NB4 (cell line): ENCODE measurements at regions not wholly inside any gene's neighbourhood (a gene's known extent, or its start where the extent isn't known, plus 50 kb on each side); places are given as distances from the start of the nearest gene placed in this dataset.

ENCODE experiments used
- POLR2A ChIP-seq: IDR thresholded peaks from 2 replicates; pipeline ENCODE4 v1.6.1; 2011; ENCODE audit warnings: mild to moderate bottlenecking; ENCODE audit not compliant: insufficient read length; ENCODE audit errors: extremely low read depth
- TF ChIP-seq, protein P1 (sequence below): IDR thresholded peaks from one replicate; pipeline ENCODE4 v1.5.1; 2012; ENCODE audit warnings: low read depth, low read length
- TF ChIP-seq, protein P2 (sequence below): IDR thresholded peaks from 2 replicates; pipeline ENCODE4 v1.6.1; 2011; ENCODE audit warnings: low read depth, low read length

DNA sequence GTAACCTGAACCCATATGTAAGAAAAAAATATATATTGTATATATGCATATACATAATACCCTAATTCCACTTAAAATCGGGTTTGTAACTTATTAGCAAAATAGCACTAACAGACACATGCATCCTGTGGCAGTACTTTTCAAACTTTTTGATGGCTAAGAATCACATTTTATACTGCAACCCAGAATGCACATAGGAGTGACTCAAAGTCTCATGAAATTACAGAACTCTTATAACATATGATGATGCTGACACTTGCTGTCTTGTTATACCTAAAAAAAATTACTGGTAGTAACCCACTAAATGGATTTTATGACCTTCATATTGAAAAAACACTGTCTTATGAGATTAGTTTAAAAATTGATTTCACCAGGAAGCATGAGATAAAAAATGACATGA is 152.4 kb upstream of the FRMD4B start:
- TF ChIP-seq, protein P1, sequence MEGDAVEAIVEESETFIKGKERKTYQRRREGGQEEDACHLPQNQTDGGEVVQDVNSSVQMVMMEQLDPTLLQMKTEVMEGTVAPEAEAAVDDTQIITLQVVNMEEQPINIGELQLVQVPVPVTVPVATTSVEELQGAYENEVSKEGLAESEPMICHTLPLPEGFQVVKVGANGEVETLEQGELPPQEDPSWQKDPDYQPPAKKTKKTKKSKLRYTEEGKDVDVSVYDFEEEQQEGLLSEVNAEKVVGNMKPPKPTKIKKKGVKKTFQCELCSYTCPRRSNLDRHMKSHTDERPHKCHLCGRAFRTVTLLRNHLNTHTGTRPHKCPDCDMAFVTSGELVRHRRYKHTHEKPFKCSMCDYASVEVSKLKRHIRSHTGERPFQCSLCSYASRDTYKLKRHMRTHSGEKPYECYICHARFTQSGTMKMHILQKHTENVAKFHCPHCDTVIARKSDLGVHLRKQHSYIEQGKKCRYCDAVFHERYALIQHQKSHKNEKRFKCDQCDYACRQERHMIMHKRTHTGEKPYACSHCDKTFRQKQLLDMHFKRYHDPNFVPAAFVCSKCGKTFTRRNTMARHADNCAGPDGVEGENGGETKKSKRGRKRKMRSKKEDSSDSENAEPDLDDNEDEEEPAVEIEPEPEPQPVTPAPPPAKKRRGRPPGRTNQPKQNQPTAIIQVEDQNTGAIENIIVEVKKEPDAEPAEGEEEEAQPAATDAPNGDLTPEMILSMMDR: no peak
- no peak for TF ChIP-seq POLR2A
- TF ChIP-seq, protein P2, sequence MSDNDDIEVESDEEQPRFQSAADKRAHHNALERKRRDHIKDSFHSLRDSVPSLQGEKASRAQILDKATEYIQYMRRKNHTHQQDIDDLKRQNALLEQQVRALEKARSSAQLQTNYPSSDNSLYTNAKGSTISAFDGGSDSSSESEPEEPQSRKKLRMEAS: no peak
